ENCODE measurements at regions not wholly inside any gene's neighbourhood (a gene's known extent, or its start where the extent isn't known, plus 50 kb on each side); places are given as distances from the start of the nearest gene placed in this dataset.

GRCh38 chr11:45501392-45502225, 163.8 kb downstream of the CHST1 start:
- no peaks in the 10 kb centered on the region for H3K27me3 ChIP-seq (ENCODE audit: control insufficient read depth in 4 of 4, insufficient read depth in 4 of 4, low read length in 3 of 4)
- H3K36me3 ChIP-seq (ENCODE audit: control insufficient read depth in 4 of 4, insufficient read depth in 3 of 4, low read depth in 1 of 4, low read length in 3 of 4): no peaks in the 10 kb centered on the region
- H3K4me3 ChIP-seq (ENCODE audit: low read depth in 1 of 3, low read length in 3 of 3): no peak overlapping the region
- peak; percentile 57 for DNase-seq (ENCODE audit: low spot score)
- H3K27ac ChIP-seq (ENCODE audit: low read depth in 1 of 2, low read length in 2 of 2): no peak overlapping the region
- WGBS: 61% methylated on average over 9 of the region's 9 CpGs
- H3K9me3 ChIP-seq (ENCODE audit: control insufficient read depth in 4 of 4, low read length in 3 of 4): peaks cover 0 to 2% (median 0%) of the 10 kb centered on the region in 4 donors
- no peaks in the 10 kb centered on the region for H3K4me1 ChIP-seq (ENCODE audit: control insufficient read depth in 4 of 4, insufficient read depth in 4 of 4, low read length in 3 of 4)
- no peak for TF ChIP-seq TAF1 (conservative IDR thresholded peaks at IDR 0.05)
- no peak for TF ChIP-seq GABPA (IDR thresholded peaks at IDR 0.05 in 1 of 2, conservative IDR thresholded peaks at IDR 0.05 in 1 of 2)
- TF ChIP-seq SP1 (IDR thresholded peaks at IDR 0.05): no peak
- TF ChIP-seq NR2F2 (IDR thresholded peaks at IDR 0.05): no peak
- TF ChIP-seq ATF3 (IDR thresholded peaks at IDR 0.05): no peak
- no peak for TF ChIP-seq EGR1 (IDR thresholded peaks at IDR 0.05; ENCODE audit: low read depth in 2 of 2)
- no peak for TF ChIP-seq ZBTB33 (IDR thresholded peaks at IDR 0.05)
- TF ChIP-seq, protein P1, sequence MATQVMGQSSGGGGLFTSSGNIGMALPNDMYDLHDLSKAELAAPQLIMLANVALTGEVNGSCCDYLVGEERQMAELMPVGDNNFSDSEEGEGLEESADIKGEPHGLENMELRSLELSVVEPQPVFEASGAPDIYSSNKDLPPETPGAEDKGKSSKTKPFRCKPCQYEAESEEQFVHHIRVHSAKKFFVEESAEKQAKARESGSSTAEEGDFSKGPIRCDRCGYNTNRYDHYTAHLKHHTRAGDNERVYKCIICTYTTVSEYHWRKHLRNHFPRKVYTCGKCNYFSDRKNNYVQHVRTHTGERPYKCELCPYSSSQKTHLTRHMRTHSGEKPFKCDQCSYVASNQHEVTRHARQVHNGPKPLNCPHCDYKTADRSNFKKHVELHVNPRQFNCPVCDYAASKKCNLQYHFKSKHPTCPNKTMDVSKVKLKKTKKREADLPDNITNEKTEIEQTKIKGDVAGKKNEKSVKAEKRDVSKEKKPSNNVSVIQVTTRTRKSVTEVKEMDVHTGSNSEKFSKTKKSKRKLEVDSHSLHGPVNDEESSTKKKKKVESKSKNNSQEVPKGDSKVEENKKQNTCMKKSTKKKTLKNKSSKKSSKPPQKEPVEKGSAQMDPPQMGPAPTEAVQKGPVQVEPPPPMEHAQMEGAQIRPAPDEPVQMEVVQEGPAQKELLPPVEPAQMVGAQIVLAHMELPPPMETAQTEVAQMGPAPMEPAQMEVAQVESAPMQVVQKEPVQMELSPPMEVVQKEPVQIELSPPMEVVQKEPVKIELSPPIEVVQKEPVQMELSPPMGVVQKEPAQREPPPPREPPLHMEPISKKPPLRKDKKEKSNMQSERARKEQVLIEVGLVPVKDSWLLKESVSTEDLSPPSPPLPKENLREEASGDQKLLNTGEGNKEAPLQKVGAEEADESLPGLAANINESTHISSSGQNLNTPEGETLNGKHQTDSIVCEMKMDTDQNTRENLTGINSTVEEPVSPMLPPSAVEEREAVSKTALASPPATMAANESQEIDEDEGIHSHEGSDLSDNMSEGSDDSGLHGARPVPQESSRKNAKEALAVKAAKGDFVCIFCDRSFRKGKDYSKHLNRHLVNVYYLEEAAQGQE (IDR thresholded peaks at IDR 0.05): no peak
- no peak overlapping the region for H3K9ac ChIP-seq (ENCODE audit: low read depth in 1 of 2, low read length in 2 of 2)

GRCh38 chr11:45500451-45500850, 165.0 kb downstream of the CHST1 start:
- WGBS: 71% methylated on average over 6 of the region's 6 CpGs
- DNase-seq (ENCODE audit: low spot score): no peak
- H3K36me3 ChIP-seq (ENCODE audit: control insufficient read depth in 4 of 4, insufficient read depth in 3 of 4, low read depth in 1 of 4, low read length in 3 of 4): no peaks in the 10 kb centered on the region
- H3K4me3 ChIP-seq (ENCODE audit: low read depth in 1 of 3, low read length in 3 of 3): no peak overlapping the region
- H3K27ac ChIP-seq (ENCODE audit: low read depth in 1 of 2, low read length in 2 of 2): no peak overlapping the region
- H3K4me1 ChIP-seq (ENCODE audit: control insufficient read depth in 4 of 4, insufficient read depth in 4 of 4, low read length in 3 of 4): no peaks in the 10 kb centered on the region
- H3K27me3 ChIP-seq (ENCODE audit: control insufficient read depth in 4 of 4, insufficient read depth in 4 of 4, low read length in 3 of 4): no peaks in the 10 kb centered on the region
- TF ChIP-seq EGR1 (IDR thresholded peaks at IDR 0.05; ENCODE audit: low read depth in 2 of 2) (no peak), JUND (IDR thresholded peaks at IDR 0.05) (no peak), ATF3 (IDR thresholded peaks at IDR 0.05) (no peak), HNF4A (conservative IDR thresholded peaks at IDR 0.05) (no peak), FOXA1 (IDR thresholded peaks at IDR 0.05) (no peak), FOXA2 (IDR thresholded peaks at IDR 0.05) (no peak), HNF4G (IDR thresholded peaks at IDR 0.05) (no peak), NR2F2 (IDR thresholded peaks at IDR 0.05) (no peak), GABPA (IDR thresholded peaks at IDR 0.05 in 1 of 2, conservative IDR thresholded peaks at IDR 0.05 in 1 of 2) (no peak)
- TF ChIP-seq, protein P1 (IDR thresholded peaks at IDR 0.05): no peak
- H3K9me3 ChIP-seq (ENCODE audit: control insufficient read depth in 4 of 4, low read length in 3 of 4): peaks cover 0 to 2% (median 0%) of the 10 kb centered on the region in 4 donors
- no peak overlapping the region for H3K9ac ChIP-seq (ENCODE audit: low read depth in 1 of 2, low read length in 2 of 2)

Data from liver (tissue), 7 donors.